Smooth muscle cell (in vitro differentiated cells): ENCODE measurements at regions not wholly inside any gene's neighbourhood (a gene's known extent, or its start where the extent isn't known, plus 50 kb on each side); places are given as distances from the start of the nearest gene placed in this dataset.

Source experiments
- DNase-seq: peaks from one replicate; lab custom pipeline; 2025; ENCODE audit not compliant: unreplicated experiment; lab: John Stamatoyannopoulos, UW
- H2AFZ ChIP-seq: fragments of 200-600 bp; sonication (generic); 2 replicates; pipeline ENCODE4 v1.6.0; 2016; ENCODE audit warnings: antibody characterized with exemption, low read depth, mild to moderate bottlenecking
- H3F3A ChIP-seq: fragments of 200-600 bp; sonication (generic); 2 replicates; pipeline ENCODE4 v1.6.0; 2017; ENCODE audit warnings: antibody characterized with exemption, low read depth
- H3K27ac ChIP-seq: fragments of 200-600 bp; sonication (generic); 2 replicates; pipeline ENCODE4 v1.5.1; 2016; ENCODE audit warnings: low read depth, mild to moderate bottlenecking
- H3K27me3 ChIP-seq: fragments of 200-600 bp; sonication (generic); 2 replicates; pipeline ENCODE4 v1.6.1; 2016; ENCODE audit warnings: low read depth, mild to moderate bottlenecking
- H3K36me3 ChIP-seq: fragments of 200-600 bp; sonication (generic); 2 replicates; pipeline ENCODE4 v1.5.1; 2016; ENCODE audit warnings: low read depth
- H3K4me1 ChIP-seq: fragments of 200-600 bp; sonication (generic); 2 replicates; pipeline ENCODE4 v1.5.1; 2016; ENCODE audit warnings: low read depth
- H3K4me2 ChIP-seq: fragments of 200-600 bp; sonication (generic); 2 replicates; pipeline ENCODE4 v1.6.0; 2016; ENCODE audit warnings: mild to moderate bottlenecking
- H3K4me3 ChIP-seq: fragments of 200-600 bp; sonication (generic); 2 replicates; pipeline ENCODE4 v1.5.1; 2016; ENCODE audit warnings: mild to moderate bottlenecking
- H3K79me2 ChIP-seq: fragments of 200-600 bp; sonication (generic); 2 replicates; pipeline ENCODE4 v1.6.0; 2016; ENCODE audit warnings: low read depth, mild to moderate bottlenecking
- H3K9ac ChIP-seq: fragments of 200-600 bp; sonication (generic); 2 replicates; pipeline ENCODE4 v1.6.0; 2016; ENCODE audit warnings: low read depth
- H3K9me3 ChIP-seq: fragments of 200-600 bp; sonication (generic); replicated peaks from 2 replicates; pipeline ENCODE4 v1.5.1; 2016; ENCODE audit warnings: low read depth
- H4K20me1 ChIP-seq: fragments of 200-600 bp; sonication (generic); 2 replicates; pipeline ENCODE4 v1.6.0; 2016; ENCODE audit warnings: low read depth
- CTCF ChIP-seq: fragments of 200-600 bp; sonication (generic); IDR thresholded peaks from 2 replicates; pipeline ENCODE4 v1.5.1; 2017; ENCODE audit warnings: borderline replicate concordance, mild to moderate bottlenecking, antibody characterized with exemption; ENCODE audit not compliant: insufficient read depth, poor library complexity, severe bottlenecking
- WGBS: methylation state at CpG from one replicate; pipeline ENCODE4 v1.1.7; 2016; ENCODE audit warnings: low lambda C conversion rate; 5-methylcytosine and 5-hydroxymethylcytosine counted together

GRCh38 chr17:77018504-77018903 lies 122.3 kb upstream of the SEC14L1 start:
- H3K27me3 ChIP-seq = no peaks in the 10 kb centered on the region
- no peak for TF ChIP-seq CTCF
- DNase-seq = no peak
- H3K9me3 ChIP-seq = no peaks in the 10 kb centered on the region
- H3K4me1 ChIP-seq = no peaks in the 10 kb centered on the region
- H3F3A ChIP-seq = no peaks in the 10 kb centered on the region
- no peak overlapping the region for H3K9ac ChIP-seq
- no peak overlapping the region for H2AFZ ChIP-seq
- no peak overlapping the region for H3K27ac ChIP-seq
- 61% methylated on average over 5 of the region's 5 CpGs for WGBS
- no peaks in the 10 kb centered on the region for H4K20me1 ChIP-seq
- H3K36me3 ChIP-seq = no peaks in the 10 kb centered on the region
- no peak overlapping the region for H3K4me2 ChIP-seq
- no peaks in the 10 kb centered on the region for H3K79me2 ChIP-seq
- no peak overlapping the region for H3K4me3 ChIP-seq

- Histone ChIP-seq H3K9ac (no peak overlapping the region), H2AFZ (no peak overlapping the region), H3K79me2 (no peaks in the 10 kb centered on the region), H3K36me3 (no peaks in the 10 kb centered on the region), H3K27me3 (no peaks in the 10 kb centered on the region), H4K20me1 (no peaks in the 10 kb centered on the region), H3K27ac (no peak overlapping the region), H3K4me2 (no peak overlapping the region), H3K9me3 (no peaks in the 10 kb centered on the region), H3F3A (no peaks in the 10 kb centered on the region), H3K4me3 (no peak overlapping the region), H3K4me1 (no peaks in the 10 kb centered on the region)
- no peak for DNase-seq
- no peak for TF ChIP-seq CTCF
- WGBS = 56% methylated on average over 12 of the region's 12 CpGs
Observed at GRCh38 chr17:77019893-77020379, 120.8 kb upstream of the SEC14L1 start.

GRCh38 chr17:77020973-77021372 lies 119.8 kb upstream of the SEC14L1 start:
- Histone ChIP-seq H3K9ac (no peak overlapping the region), H4K20me1 (no peaks in the 10 kb centered on the region), H3K9me3 (no peaks in the 10 kb centered on the region), H3K79me2 (no peaks in the 10 kb centered on the region), H3K36me3 (no peaks in the 10 kb centered on the region), H3K27ac (no peak overlapping the region), H3F3A (no peaks in the 10 kb centered on the region), H3K4me3 (no peak overlapping the region), H3K4me2 (no peak overlapping the region), H2AFZ (no peak overlapping the region), H3K27me3 (no peaks in the 10 kb centered on the region), H3K4me1 (no peaks in the 10 kb centered on the region)
- 90% methylated on average over 1 of the region's 1 CpG for WGBS
- no peak for DNase-seq
- no peak for TF ChIP-seq CTCF

- Histone ChIP-seq H3K27ac (no peak overlapping the region), H3K9ac (no peak overlapping the region), H3K4me2 (no peak overlapping the region), H4K20me1 (no peaks in the 10 kb centered on the region), H3K36me3 (no peaks in the 10 kb centered on the region), H3K9me3 (no peaks in the 10 kb centered on the region), H3F3A (no peaks in the 10 kb centered on the region), H2AFZ (no peak overlapping the region), H3K4me3 (no peak overlapping the region), H3K79me2 (no peaks in the 10 kb centered on the region), H3K4me1 (no peaks in the 10 kb centered on the region), H3K27me3 (no peaks in the 10 kb centered on the region)
- TF ChIP-seq CTCF = no peak
- no peak for DNase-seq
- WGBS = 70% methylated on average over 2 of the region's 2 CpGs
Observed at GRCh38 chr17:77022766-77023165, 118.0 kb upstream of the SEC14L1 start.
